Calu3 (cell line): ENCODE measurements at regions not wholly inside any gene's neighbourhood (a gene's known extent, or its start where the extent isn't known, plus 50 kb on each side); places are given as distances from the start of the nearest gene placed in this dataset.

Source experiments
- BruUV-seq: library from RNA; stranded (reverse); fragments of 400-500 nt; replicated peaks from 2 replicates; lab custom pipeline; 2021; lab: Mats Ljungman, UMichigan
- CTCF ChIA-PET: fragments of 300-600 bp; sonication (Branson Sonifier 250); formaldehyde crosslinking; loops from one replicate; lab custom pipeline; 2022; ENCODE audit warnings: antibody characterized with exemption; lab: Charles Lee
- DNase-seq: peaks from one replicate; pipeline ENCODE4 v3.0.0; 2022
- H3K27ac Mint-ChIP-seq: one replicate; pipeline ENCODE4 v1.8.0; 2022; ENCODE audit warnings: mixed read lengths; ENCODE audit not compliant: unreplicated experiment
- H3K27me3 Mint-ChIP-seq: one replicate; pipeline ENCODE4 v1.8.0; 2022; ENCODE audit warnings: mixed read lengths; ENCODE audit not compliant: unreplicated experiment
- H3K36me3 Mint-ChIP-seq: one replicate; pipeline ENCODE4 v1.8.0; 2022; ENCODE audit warnings: mild to moderate bottlenecking, moderate library complexity, mixed read lengths; ENCODE audit not compliant: insufficient read depth, unreplicated experiment
- H3K4me1 Mint-ChIP-seq: one replicate; pipeline ENCODE4 v1.8.0; 2022; ENCODE audit warnings: mild to moderate bottlenecking, low read depth, mixed read lengths; ENCODE audit not compliant: unreplicated experiment
- H3K4me3 Mint-ChIP-seq: one replicate; pipeline ENCODE4 v1.8.0; 2022; ENCODE audit warnings: mild to moderate bottlenecking, low read depth, moderate library complexity, mixed read lengths; ENCODE audit not compliant: unreplicated experiment
- H3K9me3 Mint-ChIP-seq: one replicate; pipeline ENCODE4 v1.8.0; 2022; ENCODE audit warnings: low read depth, mixed read lengths; ENCODE audit not compliant: unreplicated experiment
- intact Hi-C: fragments of 100-400 bp; cut with micrococcal nuclease; formaldehyde crosslinking; loops from one replicate; pipeline ENCODE4 v1.10.0; 2022; ENCODE audit not compliant: unreplicated experiment
- TF ChIP-seq, protein P1 (sequence below): fragments of 200-600 bp; IDR thresholded peaks from one replicate; pipeline ENCODE4 v1.8.0; 2022; ENCODE audit warnings: antibody characterized with exemption; ENCODE audit not compliant: unreplicated experiment

GRCh38 chr16:65745201-65745708, 621.2 kb upstream of the CDH5 start:
- Mint-ChIP-seq H3K4me3 (no peak overlapping the region), H3K4me1 (no peaks in the 10 kb centered on the region), H3K9me3 (no peaks in the 10 kb centered on the region), H3K27me3 (peaks cover 31% of the 10 kb centered on the region), H3K36me3 (no peaks in the 10 kb centered on the region), H3K27ac (no peak overlapping the region)
- intact Hi-C loops: no loop called here
- no TSS peak for BruUV-seq
- CTCF ChIA-PET: no interaction called here
- no peak for DNase-seq
- TF ChIP-seq, protein P1, sequence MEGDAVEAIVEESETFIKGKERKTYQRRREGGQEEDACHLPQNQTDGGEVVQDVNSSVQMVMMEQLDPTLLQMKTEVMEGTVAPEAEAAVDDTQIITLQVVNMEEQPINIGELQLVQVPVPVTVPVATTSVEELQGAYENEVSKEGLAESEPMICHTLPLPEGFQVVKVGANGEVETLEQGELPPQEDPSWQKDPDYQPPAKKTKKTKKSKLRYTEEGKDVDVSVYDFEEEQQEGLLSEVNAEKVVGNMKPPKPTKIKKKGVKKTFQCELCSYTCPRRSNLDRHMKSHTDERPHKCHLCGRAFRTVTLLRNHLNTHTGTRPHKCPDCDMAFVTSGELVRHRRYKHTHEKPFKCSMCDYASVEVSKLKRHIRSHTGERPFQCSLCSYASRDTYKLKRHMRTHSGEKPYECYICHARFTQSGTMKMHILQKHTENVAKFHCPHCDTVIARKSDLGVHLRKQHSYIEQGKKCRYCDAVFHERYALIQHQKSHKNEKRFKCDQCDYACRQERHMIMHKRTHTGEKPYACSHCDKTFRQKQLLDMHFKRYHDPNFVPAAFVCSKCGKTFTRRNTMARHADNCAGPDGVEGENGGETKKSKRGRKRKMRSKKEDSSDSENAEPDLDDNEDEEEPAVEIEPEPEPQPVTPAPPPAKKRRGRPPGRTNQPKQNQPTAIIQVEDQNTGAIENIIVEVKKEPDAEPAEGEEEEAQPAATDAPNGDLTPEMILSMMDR: no peak

DNA sequence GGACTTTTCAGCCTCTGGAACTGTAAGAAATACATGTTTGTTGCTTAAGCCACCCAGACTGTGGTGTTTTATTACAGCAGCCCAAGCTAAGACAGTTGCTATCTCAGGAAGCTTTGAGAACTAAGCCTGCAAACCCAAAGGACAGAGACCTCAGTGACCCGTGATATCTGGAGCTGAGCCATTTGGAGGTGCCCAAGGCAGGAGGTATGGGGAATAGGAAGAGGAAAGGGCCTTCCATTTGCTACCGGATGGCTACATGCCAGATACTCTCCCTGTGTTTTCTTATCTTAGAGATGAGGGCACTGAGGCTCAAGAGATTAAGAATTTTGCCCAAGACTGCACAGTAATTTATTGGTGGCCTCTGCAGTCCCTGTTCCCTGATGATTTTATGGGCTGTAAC, 622.1 kb upstream of the CDH5 start:
- intact Hi-C loops: no loop called here
- CTCF ChIA-PET: no interaction called here
- Mint-ChIP-seq H3K4me3 (no peak overlapping the region), H3K27ac (no peak overlapping the region), H3K27me3 (peaks cover 31% of the 10 kb centered on the region), H3K4me1 (no peaks in the 10 kb centered on the region), H3K36me3 (no peaks in the 10 kb centered on the region), H3K9me3 (no peaks in the 10 kb centered on the region)
- no TSS peak for BruUV-seq
- TF ChIP-seq, protein P1: no peak
- DNase-seq: no peak

DNA sequence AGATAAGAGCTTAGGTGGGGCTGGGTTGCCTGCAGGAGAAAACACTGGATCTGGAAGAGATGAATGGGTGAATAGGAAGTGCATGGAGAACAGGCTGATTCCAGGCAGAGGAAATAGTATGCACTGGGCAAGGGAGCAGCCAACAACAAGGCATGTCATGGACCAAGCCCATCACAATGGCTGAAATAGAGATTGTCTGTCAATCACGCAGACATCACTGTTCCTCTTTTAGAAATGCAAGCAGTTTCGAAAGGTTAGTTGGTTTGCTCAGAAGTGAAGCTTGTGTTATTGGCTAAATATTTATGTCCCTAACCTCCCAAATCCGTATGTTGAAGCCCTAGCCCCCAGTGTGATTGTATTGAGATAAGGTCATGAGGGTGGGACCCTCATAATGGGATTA, 621.7 kb upstream of the CDH11 start:
- peaks cover 31% of the 10 kb centered on the region for H3K27me3 Mint-ChIP-seq

GRCh38 chr16:65740711-65741110, 618.8 kb upstream of the CDH11 start:
- Mint-ChIP-seq H3K9me3 (no peaks in the 10 kb centered on the region), H3K27ac (no peak overlapping the region), H3K27me3 (peaks cover 27% of the 10 kb centered on the region), H3K4me1 (no peaks in the 10 kb centered on the region), H3K36me3 (no peaks in the 10 kb centered on the region), H3K4me3 (no peak overlapping the region)
- CTCF ChIA-PET: no interaction called here
- BruUV-seq: no TSS peak
- TF ChIP-seq, protein P1: no peak
- no peak for DNase-seq
- intact Hi-C loops: no loop called here

More for the DNA sequence above, 621.7 kb upstream of the CDH11 start:
- Mint-ChIP-seq H3K36me3 (no peaks in the 10 kb centered on the region), H3K27ac (no peak overlapping the region), H3K9me3 (no peaks in the 10 kb centered on the region), H3K4me1 (no peaks in the 10 kb centered on the region), H3K4me3 (no peak overlapping the region)
- no peak for DNase-seq
- BruUV-seq: no TSS peak
- TF ChIP-seq, protein P1: no peak
- intact Hi-C loops: no loop called here
- CTCF ChIA-PET: no interaction called here
